ENCODE measurements at regions not wholly inside any gene's neighbourhood (a gene's known extent, or its start where the extent isn't known, plus 50 kb on each side); places are given as distances from the start of the nearest gene placed in this dataset.

GRCh38 chr7:156179872-156180390 is 367.7 kb upstream of the SHH start:
- no peak for TF ChIP-seq CTCF (IDR thresholded peaks at IDR 0.05; ENCODE audit: poor library complexity, severe bottlenecking)
- no peak for TF ChIP-seq EZH2 (IDR thresholded peaks at IDR 0.05; ENCODE audit: borderline replicate concordance, insufficient read depth, low read length, poor library complexity, severe bottlenecking)
- TF ChIP-seq POLR2AphosphoS5 (IDR thresholded peaks at IDR 0.05), result no peak
- TF ChIP-seq RAD21 (conservative IDR thresholded peaks at IDR 0.05), result no peak
- TF ChIP-seq EP300 (conservative IDR thresholded peaks at IDR 0.05; ENCODE audit: poor library complexity, severe bottlenecking), result no peak
- TF ChIP-seq MXI1 (conservative IDR thresholded peaks at IDR 0.05; ENCODE audit: poor library complexity, severe bottlenecking), result no peak
- TF ChIP-seq TAF1 (IDR thresholded peaks at IDR 0.05; ENCODE audit: low read depth), result no peak

Measured in neural cell (in vitro differentiated cells).